ENCODE measurements at regions not wholly inside any gene's neighbourhood (a gene's known extent, or its start where the extent isn't known, plus 50 kb on each side); places are given as distances from the start of the nearest gene placed in this dataset.

DNA sequence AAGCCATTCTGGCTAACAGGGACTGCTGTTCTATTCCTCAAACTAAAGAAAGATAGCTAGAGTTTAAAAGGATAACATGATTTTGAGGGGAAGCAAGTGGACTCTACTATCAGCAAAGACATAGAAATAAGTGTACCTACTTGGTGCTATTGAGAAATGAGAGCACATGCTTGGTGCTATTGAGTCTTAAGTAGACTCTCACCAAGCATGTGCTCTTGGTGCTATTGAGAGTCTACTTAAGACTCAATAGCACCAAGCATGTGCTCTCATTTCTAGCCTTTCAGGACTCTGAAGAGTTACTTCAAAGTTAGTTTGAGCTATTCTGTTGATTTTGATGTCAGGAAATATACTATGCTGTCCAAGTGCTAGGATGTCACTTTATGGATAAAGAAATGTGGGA lies 733.0 kb upstream of the ZWINT start:
- TF ChIP-seq, protein P1, sequence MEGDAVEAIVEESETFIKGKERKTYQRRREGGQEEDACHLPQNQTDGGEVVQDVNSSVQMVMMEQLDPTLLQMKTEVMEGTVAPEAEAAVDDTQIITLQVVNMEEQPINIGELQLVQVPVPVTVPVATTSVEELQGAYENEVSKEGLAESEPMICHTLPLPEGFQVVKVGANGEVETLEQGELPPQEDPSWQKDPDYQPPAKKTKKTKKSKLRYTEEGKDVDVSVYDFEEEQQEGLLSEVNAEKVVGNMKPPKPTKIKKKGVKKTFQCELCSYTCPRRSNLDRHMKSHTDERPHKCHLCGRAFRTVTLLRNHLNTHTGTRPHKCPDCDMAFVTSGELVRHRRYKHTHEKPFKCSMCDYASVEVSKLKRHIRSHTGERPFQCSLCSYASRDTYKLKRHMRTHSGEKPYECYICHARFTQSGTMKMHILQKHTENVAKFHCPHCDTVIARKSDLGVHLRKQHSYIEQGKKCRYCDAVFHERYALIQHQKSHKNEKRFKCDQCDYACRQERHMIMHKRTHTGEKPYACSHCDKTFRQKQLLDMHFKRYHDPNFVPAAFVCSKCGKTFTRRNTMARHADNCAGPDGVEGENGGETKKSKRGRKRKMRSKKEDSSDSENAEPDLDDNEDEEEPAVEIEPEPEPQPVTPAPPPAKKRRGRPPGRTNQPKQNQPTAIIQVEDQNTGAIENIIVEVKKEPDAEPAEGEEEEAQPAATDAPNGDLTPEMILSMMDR (IDR thresholded peaks at IDR 0.05) = no peak
- TF ChIP-seq ZFX (IDR thresholded peaks at IDR 0.05; ENCODE audit: borderline replicate concordance) = no peak

Measured in 22Rv1 (cell line).